LNCAP (cell line): ENCODE measurements at regions not wholly inside any gene's neighbourhood (a gene's known extent, or its start where the extent isn't known, plus 50 kb on each side); places are given as distances from the start of the nearest gene placed in this dataset.

ENCODE experiments used
- TF ChIP-seq, protein P1 (sequence below): fragments of 450-650 bp; IDR thresholded peaks from 2 replicates; pipeline ENCODE4 v1.5.1; 2017; ENCODE audit warnings: mild to moderate bottlenecking

GRCh38 chr10:106147021-106147420 is 1017.5 kb downstream of the SORCS1 start:
- TF ChIP-seq, protein P1, sequence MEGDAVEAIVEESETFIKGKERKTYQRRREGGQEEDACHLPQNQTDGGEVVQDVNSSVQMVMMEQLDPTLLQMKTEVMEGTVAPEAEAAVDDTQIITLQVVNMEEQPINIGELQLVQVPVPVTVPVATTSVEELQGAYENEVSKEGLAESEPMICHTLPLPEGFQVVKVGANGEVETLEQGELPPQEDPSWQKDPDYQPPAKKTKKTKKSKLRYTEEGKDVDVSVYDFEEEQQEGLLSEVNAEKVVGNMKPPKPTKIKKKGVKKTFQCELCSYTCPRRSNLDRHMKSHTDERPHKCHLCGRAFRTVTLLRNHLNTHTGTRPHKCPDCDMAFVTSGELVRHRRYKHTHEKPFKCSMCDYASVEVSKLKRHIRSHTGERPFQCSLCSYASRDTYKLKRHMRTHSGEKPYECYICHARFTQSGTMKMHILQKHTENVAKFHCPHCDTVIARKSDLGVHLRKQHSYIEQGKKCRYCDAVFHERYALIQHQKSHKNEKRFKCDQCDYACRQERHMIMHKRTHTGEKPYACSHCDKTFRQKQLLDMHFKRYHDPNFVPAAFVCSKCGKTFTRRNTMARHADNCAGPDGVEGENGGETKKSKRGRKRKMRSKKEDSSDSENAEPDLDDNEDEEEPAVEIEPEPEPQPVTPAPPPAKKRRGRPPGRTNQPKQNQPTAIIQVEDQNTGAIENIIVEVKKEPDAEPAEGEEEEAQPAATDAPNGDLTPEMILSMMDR, result no peak

DNA sequence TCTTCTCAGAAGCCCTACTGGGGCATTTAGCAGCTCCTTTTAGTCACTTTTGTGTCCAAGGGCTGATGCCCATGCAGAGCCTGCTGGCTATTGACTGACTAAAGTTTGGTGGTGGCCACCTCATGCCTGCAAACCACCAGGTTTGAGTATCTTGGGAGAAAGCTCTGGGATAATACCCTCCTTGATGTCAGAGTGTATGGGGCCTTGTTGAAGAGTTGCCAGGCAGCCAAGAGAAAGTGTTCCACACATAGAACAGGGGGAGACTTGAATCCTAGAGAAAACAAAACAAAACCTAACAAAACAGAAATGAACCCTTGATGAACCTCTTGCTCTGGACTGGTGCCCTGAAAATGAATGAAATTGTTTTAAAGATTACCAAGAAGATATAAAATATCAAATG is 1024.6 kb downstream of the SORCS1 start:
- TF ChIP-seq, protein P1, result no peak

GRCh38 chr10:106136175-106136574 is 1028.3 kb downstream of the SORCS1 start:
- TF ChIP-seq, protein P1, result no peak

DNA sequence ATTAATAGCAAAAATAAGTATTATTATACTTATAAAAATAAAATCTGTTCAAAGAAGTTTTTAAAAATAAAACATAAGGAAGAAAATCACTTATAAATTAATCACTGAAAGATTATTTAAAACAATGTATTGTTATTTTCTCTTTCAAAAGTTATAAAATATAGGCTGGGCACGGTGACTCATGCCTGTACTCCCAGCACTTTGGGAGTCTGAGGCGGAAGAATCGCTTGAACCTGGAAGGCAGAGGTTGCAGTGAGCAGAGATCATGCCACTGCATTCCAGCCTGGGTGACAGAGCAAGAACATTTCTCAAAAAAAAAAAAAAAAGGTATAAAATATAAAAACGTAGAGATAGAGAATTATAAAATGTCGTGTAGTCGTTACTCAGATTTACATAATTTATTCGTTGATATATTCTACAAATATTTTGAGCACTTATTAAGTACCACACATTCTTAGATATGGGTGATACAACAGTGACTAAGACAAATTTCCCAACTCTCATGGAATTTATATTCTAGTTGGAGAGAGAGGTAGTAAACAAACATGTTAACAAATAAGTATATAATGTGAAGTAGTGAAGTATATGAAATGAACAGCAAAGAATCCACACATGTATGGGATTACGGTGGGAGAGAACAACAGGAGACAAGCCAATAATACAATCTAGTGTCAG is 1030.0 kb downstream of the SORCS1 start:
- TF ChIP-seq, protein P1, result no peak

DNA sequence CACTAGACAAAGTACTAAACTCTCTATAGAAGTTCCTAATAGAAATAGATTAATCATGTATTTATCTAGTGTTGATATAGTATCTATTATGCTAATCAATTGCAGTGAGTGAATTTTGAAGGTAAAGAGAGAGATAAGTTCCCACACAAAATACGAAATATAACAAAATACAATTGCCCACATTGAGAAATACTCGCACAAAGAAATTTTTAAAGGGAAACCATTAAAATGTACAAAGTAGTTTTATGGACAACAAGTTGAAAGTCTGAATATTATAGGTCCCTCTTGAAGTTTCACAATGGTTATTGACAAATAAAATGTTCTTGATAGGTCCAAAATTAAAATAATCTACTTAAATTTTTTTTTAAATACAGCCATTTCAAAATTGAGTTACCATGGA is 1031.1 kb downstream of the SORCS1 start:
- TF ChIP-seq, protein P1, result no peak

- TF ChIP-seq, protein P1, result no peak
Observed at GRCh38 chr10:106132956-106133355, 1031.5 kb downstream of the SORCS1 start.

- TF ChIP-seq, protein P1, result no peak
Observed at GRCh38 chr10:106114656-106115186, 1049.8 kb downstream of the SORCS1 start.
